CD4-positive, alpha-beta T cell treated with Interleukin-6 for 4 hours (primary cell): ENCODE measurements at regions not wholly inside any gene's neighbourhood (a gene's known extent, or its start where the extent isn't known, plus 50 kb on each side); places are given as distances from the start of the nearest gene placed in this dataset.

Source experiments
- DNase-seq: peaks from one replicate; pipeline ENCODE4 v3.0.0-alpha.2; 2020; ENCODE audit warnings: mixed read lengths

DNA sequence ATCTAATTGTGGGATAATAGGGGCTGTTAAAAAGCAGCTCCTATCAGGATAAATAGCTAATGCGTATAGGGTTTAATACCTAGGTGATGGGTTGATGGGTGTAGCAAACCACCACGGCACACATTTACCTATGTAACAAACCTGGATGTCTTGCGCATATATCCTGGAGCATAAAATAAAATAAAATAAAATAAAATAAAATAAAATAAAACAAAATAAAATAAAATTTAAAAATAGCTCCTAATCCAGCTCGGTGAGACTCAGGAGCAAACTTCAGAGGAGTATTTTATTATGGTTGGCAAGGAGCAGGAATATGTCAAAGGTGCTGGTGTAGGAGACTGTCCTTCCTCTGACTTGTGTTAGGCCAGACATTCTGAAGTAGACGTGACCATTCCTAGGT, 721.0 kb downstream of the BCL11B start:
- no peak for DNase-seq

DNA sequence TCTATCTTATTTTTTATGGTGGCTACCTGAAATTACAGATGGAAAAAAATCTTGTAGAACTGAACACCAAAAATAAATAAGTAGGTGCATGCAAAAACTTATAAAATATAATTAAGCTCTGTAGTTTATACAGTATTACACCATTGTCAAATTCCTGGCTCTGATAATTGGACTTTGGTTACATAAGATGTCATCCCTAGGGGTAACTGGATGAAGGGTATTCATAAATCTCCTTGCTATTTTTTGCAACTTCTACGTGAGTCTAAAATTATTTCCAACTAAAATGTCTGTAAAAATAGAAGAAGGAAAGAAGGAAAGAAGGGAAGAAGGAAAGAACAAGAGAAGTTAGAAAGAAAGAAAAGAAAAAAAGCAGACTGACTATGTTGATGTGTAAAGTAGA, 716.6 kb downstream of the BCL11B start:
- DNase-seq, result no peak

DNA sequence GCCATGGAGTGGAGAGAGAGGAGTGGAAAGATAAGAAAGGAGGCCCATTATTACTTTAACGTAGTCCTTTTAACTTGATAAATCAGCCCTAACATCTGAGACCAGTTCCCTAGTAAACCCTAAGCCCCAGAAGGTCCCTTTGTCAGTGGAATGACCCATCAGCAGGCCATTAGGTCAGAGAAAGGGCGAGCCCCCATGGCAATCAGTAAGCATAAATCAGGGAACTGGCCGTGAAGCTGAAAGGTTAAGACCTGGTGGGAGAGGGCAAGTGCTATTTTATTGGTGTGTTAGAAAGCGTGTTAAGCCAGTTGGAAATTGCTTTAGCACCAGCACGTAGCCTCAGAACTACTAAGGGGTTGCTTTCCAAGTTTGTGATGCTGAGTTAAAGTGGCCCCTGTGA, 708.0 kb downstream of the BCL11B start:
- no peak for DNase-seq

DNA sequence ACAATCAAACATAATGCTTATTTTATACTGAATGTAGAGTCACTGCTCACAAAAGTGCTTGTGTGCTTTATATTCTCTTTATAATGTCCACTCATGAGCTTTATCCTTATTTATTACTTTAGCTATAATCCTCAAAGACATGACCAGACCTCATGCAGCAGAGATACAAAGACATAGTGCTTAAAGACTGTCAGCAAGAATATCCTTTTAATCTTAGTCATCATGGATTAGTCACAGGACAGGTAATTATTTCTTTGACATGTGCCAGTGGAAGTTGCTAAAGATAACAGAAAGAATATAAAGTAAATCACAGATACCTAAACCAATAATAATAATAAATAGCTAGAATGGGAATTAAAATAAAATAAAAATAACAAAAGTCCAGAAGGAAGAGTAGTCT, 707.5 kb downstream of the BCL11B start:
- no peak for DNase-seq

DNA sequence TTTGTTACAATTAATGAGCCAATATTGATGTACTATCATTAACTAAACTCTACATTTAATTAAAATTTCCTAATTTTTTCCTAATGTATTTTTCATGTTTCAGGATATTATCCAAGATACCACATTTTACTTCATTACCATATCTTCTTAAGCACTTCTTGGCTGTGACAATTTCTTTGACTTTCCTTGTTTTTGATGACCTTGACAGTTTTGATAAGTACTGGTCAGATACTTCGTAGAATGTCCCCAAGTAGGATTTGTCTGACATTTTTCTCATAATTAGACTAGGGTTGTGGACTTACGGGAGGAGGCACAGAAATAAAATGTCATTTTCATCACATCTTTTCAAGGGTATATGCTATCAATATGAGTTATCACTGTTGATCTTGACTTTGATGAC, 700.9 kb downstream of the BCL11B start:
- DNase-seq, result no peak

DNA sequence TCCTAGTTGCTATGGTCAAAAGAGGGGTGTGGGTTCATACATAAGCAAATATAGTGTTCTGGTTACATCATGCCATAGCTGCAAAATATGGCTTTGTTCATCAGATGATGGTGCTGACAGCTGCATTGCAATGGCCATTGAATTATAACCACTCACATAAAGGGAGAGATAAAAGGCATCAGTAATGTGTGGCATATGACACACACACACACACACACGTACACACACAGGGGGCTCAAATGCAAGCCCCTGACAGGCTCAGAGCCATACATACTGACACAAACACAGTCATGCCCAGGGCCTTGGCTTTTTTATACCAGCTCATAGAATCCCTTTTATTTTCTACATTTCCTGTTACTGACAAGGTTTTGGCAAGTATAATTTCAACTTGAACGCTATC, 698.9 kb downstream of the BCL11B start:
- DNase-seq, result no peak

DNA sequence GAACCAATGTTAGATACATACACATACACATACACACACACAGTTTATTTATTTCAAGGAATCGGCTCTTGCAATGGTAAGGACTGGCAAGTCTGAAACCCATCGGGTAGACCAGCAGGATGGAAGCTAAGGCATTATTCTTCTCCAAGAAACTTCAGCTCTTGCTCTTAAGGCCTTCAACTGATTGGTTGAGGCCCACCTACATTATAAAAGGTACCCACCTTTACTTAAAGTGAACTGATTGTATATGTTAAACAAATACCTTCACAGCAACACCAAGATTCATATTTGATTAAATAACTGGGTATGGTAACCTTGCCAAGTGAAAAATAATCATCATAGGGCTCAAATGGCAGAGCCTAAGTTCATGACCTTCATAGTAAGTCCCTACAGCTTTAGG, 695.5 kb downstream of the BCL11B start:
- no peak for DNase-seq

DNA sequence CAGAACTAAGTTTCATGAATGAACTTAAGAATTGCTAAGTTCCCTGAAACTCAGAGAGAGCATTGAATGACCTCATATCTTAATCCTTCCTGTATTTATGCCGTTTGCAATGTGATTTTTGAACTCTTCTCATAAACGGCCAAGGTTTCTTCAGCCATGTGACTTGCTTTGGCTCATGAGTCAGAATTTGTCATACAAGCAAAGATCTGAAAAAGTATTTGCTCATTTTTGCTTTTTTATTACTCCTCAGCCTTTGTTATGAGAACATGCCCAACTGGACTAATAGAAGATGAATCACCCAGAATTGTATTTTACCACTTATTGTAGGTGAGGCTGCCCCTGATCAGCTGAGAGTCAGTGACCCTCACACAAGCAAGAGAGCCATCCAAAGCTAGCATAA, 693.8 kb downstream of the BCL11B start:
- DNase-seq, result no peak

DNA sequence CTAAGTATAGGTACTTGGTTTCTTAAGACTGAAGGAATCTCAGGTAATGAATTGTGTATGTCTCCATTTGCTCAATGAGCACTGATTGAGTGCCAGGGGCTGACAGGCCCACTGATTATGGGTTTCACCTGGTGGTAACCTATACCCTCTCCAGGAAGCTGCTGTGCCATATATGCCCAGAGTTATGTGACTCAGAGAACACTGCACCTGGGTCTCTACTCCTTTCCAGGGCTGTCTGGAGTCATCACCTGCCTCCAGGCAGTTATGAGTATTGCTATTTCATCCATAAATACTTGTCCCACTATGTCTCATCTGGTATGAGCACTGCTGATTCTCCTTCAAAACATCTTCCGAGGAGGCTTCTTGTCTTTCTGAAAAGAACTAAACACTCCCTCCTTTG, 692.9 kb downstream of the BCL11B start:
- DNase-seq, result no peak

DNA sequence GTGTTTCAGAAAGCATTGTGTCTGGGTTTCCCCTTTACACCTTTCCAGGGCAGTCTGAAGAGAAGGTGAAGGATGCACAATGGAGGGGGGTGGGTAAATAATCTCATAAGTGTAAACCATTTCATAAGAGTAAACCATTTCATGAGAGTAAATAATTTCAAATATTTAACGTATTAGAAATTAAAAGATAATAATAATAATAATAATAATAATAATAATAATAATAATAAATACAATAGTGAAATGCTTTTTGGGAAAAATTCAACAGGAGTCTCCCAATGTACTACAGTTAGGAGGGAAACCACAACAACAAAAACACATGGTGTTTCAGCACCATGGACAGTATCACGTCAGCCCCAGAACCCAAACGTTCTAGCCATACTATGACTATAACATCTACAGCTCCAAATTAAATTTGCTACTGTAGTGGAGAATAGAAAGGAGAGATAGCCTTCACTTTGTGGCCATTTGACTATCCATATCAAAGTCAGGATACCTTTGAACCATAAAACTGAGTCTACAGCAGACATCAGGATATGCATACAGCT, 691.8 kb downstream of the BCL11B start:
- DNase-seq, result peak; percentile 8

DNA sequence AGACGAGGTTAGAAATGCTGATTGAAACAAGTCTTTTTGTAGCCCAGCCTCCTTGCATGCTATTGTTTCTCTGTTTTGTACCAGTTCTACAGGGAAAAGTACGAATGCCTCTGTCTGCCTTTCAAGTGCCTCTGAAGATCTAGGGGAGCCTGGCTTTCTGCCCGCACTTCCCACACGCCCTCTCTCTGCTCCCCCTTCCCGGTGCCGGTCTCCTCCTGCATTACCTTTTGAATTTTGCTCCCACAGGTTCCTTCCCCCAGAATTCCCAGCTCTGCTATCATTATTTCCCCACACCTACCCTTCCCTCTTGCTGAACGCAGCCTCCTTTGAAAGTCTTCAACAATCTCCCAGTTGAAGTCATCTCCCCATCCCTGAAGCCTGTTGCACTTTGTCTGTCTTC, 689.7 kb downstream of the BCL11B start:
- DNase-seq, result no peak

DNA sequence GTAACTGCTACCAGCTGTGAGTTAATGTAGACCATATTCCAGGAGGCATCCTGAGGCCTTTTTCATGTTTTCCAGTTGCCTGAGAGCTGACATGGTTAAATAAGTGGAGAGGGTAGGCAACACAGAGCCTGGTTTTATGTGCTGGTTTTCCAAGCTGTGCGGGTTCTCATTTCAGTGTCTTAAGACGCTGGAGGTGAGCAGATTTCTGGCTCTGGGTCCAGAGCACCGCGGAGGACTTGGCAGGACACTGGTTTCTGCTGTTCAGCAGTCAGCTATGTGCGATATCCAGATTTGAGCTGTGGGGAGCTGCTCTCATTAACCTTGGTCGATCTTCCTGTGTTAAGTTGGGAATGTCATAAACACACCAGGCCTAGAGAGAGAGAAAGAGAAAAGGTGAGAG, 680.8 kb downstream of the BCL11B start:
- DNase-seq, result no peak

DNA sequence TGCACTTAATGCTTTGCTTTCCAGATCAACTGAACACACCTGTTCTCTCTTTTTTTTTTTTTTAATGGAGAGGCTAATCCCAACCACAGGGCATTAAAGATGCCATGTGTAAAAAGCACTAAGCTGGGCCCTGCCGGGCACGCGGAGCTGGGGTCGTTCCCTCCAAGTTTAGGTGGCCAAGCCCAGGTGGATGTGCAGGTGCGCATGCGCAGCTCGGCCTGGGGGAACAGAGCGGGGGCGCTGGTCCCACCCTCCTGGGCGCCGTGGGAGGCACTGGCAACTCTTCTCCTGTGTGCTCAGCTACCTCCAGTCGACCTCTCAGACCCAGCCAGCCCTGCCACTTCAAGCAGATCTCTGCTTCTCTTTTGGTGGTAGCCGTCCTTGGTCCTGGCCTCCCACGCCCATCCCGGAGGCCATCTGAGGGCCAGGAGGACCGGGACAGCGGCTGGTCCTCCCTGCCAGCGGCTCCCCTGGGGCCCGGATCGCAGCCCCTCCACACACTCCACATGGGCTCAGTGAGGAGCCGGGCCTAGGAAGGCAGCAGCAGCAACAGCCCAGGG, 679.3 kb downstream of the BCL11B start:
- no peak for DNase-seq

DNA sequence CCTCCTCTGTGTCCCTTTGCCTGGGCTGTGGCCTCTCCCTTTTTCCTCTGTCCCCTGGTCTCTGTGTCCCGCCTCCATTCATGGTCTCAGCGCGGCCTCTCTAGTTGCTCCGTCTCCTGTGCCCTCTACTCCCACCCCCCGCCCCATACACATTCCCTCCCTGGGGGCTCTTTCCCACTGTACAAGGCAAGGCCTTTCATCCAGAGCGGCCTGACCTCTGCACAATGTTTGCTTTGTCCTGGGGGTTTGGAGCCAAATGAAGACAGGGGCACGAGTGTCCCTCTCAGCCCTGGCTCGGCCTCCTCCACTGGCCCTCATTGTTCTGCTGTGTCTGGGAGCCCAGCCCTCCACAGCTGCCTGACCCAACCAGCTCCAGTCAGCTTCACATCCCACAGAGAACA, 678.6 kb downstream of the BCL11B start:
- DNase-seq, result no peak

DNA sequence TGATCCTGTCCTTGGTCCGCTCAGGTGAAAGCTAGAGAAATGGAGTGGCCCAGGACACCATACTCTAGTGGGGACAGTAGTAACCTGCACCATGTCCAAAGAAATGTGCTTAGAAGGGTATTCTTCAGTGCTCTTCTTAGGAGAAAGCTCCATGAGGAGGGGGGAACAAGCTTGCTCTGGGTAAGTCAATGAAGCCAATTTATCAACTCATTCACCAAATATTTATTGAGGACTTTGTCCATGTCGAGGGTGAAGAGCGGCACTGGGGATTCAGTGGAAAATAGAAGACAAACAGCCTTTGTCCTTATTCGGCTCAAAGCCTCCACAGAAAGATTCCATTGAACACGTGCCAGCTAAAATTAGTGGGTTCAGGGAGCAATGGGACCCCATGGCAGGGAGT, 677.8 kb downstream of the BCL11B start:
- no peak for DNase-seq

DNA sequence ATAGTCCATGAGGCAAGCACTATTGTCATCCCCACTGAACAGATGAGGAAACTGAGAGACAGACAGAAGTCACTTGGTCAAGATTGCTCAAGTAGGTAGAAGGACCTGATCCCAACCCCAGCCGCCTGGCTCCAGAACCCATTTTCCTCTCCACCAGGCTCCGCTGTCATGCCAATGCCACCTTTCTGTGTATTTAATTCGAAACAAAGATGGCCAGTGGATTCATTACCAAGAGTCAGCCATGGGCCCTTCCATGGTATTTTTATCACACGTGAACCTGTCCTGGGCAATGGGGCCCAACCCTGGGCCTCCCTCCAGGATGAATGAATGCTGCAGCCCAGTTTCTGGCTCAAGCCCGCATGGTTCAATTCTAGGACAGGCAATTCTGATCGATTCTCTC, 673.4 kb downstream of the BCL11B start:
- DNase-seq, result no peak

DNA sequence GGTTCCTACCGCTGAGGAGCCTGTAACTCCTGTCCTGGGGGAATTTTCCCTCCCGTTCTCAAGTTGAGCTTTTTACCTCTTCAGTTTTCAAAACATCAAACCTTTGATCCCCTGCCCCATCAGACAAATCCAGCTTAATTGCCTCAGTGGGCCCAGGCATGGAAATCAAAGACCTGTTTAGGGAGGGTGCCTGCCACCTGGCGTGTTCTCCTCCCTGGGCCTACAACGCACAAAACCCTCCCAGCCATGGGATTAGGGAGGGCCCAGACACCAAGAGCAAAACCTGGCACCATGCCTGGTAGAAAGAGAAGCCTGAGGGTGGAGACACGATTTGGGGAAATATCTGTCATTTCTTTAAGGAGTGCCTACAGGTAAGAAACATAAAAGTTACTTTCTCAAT, 672.9 kb downstream of the BCL11B start:
- DNase-seq, result no peak

DNA sequence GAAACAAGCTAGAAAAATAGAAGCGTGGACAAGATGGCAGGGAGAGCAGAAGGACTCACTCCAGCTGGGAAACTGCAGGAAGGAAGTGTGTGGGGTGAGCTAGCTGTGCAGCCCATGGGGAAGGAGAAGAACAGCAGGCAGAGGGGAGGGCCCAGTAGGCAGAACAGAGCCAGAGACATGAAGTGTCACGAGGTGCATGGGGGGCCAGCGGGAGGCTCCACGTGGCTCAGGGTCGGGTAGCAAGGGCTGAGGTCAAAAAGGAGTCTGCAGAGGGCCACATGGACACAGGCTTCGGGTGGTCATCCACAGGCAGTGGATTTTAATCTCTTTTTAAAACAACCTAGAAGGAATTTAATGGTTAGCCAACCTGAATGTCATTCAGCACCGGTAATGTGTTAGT, 669.0 kb downstream of the BCL11B start:
- DNase-seq, result no peak

DNA sequence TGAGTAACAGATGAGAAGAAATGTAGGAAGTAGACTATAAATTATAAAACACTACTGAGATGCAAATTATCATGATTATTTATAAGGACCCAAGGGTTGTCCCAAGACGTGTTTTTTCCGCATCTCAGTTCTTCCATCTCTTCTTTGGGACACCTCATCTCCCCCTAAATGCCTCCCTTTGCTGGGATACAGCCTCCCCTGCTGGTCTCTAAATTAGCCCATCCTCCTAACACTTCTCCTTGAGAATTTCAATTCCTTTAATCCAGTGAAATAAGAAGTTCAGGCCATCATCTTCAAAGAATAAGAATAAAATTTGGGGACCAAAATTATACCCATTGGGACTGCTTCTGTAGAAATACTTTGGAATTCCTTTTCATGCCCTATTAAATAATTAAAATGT, 667.0 kb downstream of the BCL11B start:
- no peak for DNase-seq

DNA sequence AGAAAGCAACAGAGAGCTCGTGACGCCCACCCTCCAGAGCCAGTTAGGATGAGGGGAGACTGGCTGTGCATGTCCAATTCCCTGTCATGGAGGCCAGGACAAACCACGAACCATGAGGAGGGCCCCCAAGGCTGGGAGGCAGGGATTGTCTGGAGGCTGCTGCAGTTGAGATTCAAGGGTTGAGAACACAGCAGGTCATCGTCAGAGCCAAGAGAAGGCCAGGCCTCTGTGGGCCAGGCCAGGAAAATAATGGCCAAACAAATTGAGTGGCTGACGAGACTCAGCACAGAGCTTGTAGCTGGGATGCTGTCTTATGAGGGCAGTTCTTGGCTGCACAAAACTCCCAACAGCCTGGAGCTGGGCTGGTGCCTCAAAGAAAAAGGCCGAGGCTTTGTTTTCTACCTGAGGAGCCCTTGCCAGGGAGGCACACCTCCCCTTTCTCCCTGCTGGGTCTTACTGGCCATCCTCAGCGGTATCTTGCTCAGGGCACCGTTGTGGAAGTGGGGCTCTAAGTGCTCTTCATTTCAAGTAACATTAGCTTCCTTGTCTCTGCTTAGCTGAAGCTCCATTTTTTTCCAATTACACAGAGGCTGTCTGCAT, 665.9 kb downstream of the BCL11B start:
- no peak for DNase-seq

DNA sequence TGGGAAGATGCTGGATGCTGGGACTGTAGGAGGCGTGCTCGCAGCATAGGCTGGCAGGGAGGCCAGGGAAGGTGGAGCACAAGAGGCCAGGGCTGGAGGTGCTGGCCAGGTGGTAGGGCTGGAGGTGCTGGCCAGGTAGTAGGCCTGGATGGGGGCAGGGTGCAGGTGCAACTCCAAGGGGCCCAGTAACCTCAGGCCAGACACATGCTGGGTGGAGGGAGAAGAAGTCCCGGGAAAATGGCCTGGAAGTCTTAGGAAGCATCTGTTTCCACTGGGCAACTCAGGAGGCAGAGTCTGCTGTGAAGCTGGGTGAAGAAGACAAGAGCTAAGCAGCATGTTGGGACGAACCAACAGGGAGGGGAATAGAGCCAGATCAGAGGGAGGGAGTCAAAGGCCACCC, 665.2 kb downstream of the BCL11B start:
- DNase-seq, result no peak

DNA sequence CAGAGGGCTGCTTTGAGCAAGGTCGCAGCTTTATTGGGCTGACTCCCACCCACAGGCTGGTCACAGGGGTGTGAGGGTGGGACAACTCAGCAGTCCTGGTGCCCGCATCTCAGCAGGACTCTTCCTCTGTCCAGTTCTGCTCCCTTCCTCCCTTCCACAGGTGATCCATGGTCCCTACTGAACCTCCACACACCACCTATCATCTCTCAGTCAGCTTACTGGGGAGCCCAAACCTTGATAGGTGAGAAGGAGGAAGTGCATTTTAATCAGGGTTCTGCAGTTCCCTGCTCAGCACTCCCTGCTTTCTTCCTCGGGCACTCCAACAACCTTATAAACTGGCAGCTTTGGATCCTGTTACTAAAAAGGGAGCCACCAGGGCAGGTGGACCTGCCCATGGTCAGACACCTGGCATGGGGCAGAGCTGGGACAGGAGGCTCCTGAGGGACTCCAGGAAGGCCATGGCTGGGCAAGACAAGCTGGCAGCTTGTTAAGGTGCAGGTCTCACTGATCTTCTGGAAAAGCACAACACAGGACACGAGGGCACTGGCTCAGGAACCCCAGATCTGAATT, 664.6 kb downstream of the BCL11B start:
- DNase-seq, result no peak

DNA sequence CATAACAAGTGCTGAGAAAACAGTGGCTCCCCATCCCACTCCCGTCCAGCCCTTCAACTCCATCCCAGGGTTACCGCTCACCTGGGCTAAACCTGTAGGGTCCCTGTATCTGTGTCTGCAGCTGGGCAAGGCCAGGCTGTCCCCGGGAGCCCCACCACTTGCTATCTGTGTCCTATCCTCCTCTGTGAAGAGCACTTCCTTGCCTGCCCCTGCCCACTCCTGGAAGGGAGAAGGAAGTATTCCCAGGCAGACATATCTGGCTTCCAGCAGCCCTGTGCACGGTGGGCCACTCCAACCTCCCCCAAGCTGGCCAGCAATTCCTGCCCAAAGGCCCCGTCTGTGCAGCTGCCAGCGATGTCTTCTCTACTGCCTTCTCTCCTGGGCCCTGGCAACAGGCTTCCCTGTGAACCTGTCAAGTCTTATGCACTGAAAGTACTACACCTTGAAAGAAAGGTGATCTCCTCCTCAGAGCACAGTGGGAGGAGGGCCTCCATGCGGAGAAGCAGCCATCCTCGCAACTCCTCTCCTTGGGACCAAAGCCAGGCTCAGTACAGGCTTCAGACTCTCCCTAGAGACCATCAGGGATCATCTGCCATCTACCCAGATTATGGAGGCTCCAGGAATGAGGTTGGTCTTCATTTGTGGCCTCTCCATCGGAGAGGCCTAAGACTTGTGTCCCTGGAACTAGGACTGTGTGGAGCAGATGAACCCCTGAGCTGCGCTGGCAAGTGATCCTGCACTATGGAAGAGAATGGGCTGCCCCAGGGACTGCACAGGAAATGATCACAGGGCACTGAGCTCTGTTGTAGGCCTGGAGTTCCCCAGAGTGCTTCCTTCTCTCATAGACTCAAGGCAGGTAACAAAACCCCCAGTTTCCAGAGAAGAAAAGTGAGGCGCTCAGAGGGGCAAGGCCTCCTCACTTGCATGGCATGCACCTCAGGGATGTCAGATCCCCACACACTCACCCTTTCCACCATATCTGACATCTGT, 663.6 kb downstream of the BCL11B start:
- no peak for DNase-seq
